Fibroblast of villous mesenchyme (primary cell): ENCODE measurements at regions not wholly inside any gene's neighbourhood (a gene's known extent, or its start where the extent isn't known, plus 50 kb on each side); places are given as distances from the start of the nearest gene placed in this dataset.
"Not testable (repeated sequence)": the region's sequence is repeated elsewhere in the genome, so short reads cannot be mapped to it uniquely, and the experiment has no call there.

Source experiments
- DNase-seq: peaks from one replicate; pipeline ENCODE4 v3.0.0-alpha.2; 2010; ENCODE audit warnings: low read depth
- H3K4me3 ChIP-seq: 2 replicates; pipeline ENCODE4 v1.5.1; 2011; ENCODE audit warnings: low read depth, mild to moderate bottlenecking, low read length
- CTCF ChIP-seq: IDR thresholded peaks from 2 replicates; pipeline ENCODE4 v1.5.1; 2012; ENCODE audit warnings: low read depth, mild to moderate bottlenecking, low read length; ENCODE audit not compliant: insufficient read depth

GRCh38 chr14:77991128-77991772 lies 178.9 kb upstream of the NRXN3 start:
- TF ChIP-seq CTCF, result no peak
- no peak overlapping the region for H3K4me3 ChIP-seq
- DNase-seq, result no peak

GRCh38 chr14:78005325-78005724 lies 164.8 kb upstream of the NRXN3 start:
- TF ChIP-seq CTCF, result no peak
- DNase-seq, result no peak
- no peak overlapping the region for H3K4me3 ChIP-seq

GRCh38 chr14:78007160-78007559 lies 163.0 kb upstream of the NRXN3 start:
- no peak for DNase-seq
- no peak for TF ChIP-seq CTCF
- H3K4me3 ChIP-seq, result no peak overlapping the region

- H3K4me3 ChIP-seq, result no peak overlapping the region
- DNase-seq, result no peak
- TF ChIP-seq CTCF, result no peak
Measured at GRCh38 chr14:78010688-78011087, 159.5 kb upstream of the NRXN3 start.

- not testable (repeated sequence) for H3K4me3 ChIP-seq, DNase-seq
Measured at GRCh38 chr14:78013911-78014310, 156.3 kb upstream of the NRXN3 start.

GRCh38 chr14:78016532-78016931 lies 153.6 kb upstream of the NRXN3 start:
- DNase-seq, result no peak
- TF ChIP-seq CTCF, result no peak
- no peak overlapping the region for H3K4me3 ChIP-seq

- no peak for DNase-seq
- no peak for TF ChIP-seq CTCF
- no peak overlapping the region for H3K4me3 ChIP-seq
Measured at GRCh38 chr14:78018283-78018682, 151.9 kb upstream of the NRXN3 start.
